Hepatocyte (in vitro differentiated cells): ENCODE measurements at regions not wholly inside any gene's neighbourhood (a gene's known extent, or its start where the extent isn't known, plus 50 kb on each side); places are given as distances from the start of the nearest gene placed in this dataset.

Experiments used
- EZH2 ChIP-seq: fragments of 200-600 bp; sonication (generic); IDR thresholded peaks from 2 replicates; pipeline ENCODE4 v1.6.1; 2016; ENCODE audit warnings: antibody characterized with exemption, mild to moderate bottlenecking, borderline replicate concordance
- TF ChIP-seq, protein P1 (sequence below): fragments of 200-600 bp; sonication (generic); IDR thresholded peaks from 2 replicates; pipeline ENCODE4 v1.5.1; 2016; ENCODE audit warnings: antibody characterized with exemption, mild to moderate bottlenecking; ENCODE audit not compliant: poor library complexity

DNA sequence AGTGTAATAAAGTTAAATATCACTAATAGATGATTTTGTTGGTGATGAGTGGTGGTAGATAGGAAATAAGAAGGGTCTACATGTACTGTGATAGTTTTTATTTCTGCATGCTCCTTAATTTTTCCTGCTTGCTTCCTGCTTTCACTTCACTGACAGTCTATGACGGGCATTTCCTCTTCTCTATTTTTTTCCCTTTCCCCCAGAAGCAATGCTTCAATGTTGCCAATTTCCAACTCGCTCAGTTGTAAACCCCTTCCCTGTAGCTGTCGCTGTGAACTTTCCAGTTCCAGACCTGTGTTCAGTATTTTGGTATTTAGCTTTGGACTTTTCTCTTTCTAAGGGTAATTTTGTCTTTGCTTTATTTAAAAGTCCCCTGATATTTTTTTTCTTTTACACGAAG is 123.5 kb upstream of the AGR3 start:
- TF ChIP-seq, protein P1, sequence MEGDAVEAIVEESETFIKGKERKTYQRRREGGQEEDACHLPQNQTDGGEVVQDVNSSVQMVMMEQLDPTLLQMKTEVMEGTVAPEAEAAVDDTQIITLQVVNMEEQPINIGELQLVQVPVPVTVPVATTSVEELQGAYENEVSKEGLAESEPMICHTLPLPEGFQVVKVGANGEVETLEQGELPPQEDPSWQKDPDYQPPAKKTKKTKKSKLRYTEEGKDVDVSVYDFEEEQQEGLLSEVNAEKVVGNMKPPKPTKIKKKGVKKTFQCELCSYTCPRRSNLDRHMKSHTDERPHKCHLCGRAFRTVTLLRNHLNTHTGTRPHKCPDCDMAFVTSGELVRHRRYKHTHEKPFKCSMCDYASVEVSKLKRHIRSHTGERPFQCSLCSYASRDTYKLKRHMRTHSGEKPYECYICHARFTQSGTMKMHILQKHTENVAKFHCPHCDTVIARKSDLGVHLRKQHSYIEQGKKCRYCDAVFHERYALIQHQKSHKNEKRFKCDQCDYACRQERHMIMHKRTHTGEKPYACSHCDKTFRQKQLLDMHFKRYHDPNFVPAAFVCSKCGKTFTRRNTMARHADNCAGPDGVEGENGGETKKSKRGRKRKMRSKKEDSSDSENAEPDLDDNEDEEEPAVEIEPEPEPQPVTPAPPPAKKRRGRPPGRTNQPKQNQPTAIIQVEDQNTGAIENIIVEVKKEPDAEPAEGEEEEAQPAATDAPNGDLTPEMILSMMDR, result no peak
- no peak for TF ChIP-seq EZH2
